HS-27A (cell line): ENCODE measurements at regions not wholly inside any gene's neighbourhood (a gene's known extent, or its start where the extent isn't known, plus 50 kb on each side); places are given as distances from the start of the nearest gene placed in this dataset.
A peak's percentile ranks its signal among the peaks of the same experiment; 100 is the strongest.

Experiments used
- DNase-seq: peaks from one replicate; pipeline ENCODE4 v3.0.0-alpha.2; 2012; ENCODE audit warnings: low read depth, missing footprints

GRCh38 chr4:146577111-146577510 is 55.4 kb upstream of the SLC10A7 start:
- DNase-seq = peak; percentile 41

- DNase-seq = no peak
These were observed 55.8 kb upstream of the POU4F2 start for GRCh38 chr4:146582864-146583263.

GRCh38 chr4:146585761-146586333 is 52.8 kb upstream of the POU4F2 start:
- DNase-seq = peak; percentile 51
